ENCODE measurements at regions not wholly inside any gene's neighbourhood (a gene's known extent, or its start where the extent isn't known, plus 50 kb on each side); places are given as distances from the start of the nearest gene placed in this dataset.
"Not testable (repeated sequence)": the region's sequence is repeated elsewhere in the genome, so short reads cannot be mapped to it uniquely, and the experiment has no call there.

DNA sequence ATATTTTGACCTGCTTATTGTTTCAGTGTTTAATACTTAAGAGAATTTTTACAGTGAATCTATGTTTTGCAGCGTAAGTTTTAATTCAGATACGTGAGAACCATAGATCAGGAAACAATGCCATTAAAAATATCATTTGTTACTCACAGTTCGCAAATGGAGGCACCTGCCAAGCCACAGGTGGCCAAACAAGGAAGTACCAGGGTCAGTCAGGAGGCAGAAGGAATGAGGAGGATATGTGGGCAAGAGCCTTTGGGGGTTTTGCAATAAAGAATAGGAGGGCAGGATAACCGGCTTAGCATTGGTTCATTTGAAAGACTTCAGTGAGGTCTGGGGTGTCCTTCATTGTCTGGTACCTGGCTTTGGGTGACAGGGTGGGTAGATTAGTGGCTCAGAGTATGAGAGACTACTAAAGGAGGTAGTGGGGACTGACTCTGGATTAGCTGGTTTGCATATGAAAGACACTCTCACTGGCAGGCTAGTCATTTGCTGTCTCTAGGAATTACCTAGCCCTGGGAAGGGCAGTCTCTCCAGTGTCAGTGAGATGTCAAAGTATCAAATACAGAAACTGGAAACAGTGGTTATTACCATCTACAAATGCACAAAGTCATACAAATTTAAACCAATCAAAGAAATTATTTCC lies 132.2 kb upstream of the CAV2 start:
- Histone ChIP-seq H3K4me3 (no peak overlapping the region), H3K27me3 (no peaks in the 10 kb centered on the region), H3K9me3 (no peaks in the 10 kb centered on the region), H3K36me3 (no peaks in the 10 kb centered on the region), H3K4me1 (no peaks in the 10 kb centered on the region), H3K27ac (no peak overlapping the region)
- DNase-seq (no peak), ATAC-seq (no peak)
- TF ChIP-seq, protein P1, sequence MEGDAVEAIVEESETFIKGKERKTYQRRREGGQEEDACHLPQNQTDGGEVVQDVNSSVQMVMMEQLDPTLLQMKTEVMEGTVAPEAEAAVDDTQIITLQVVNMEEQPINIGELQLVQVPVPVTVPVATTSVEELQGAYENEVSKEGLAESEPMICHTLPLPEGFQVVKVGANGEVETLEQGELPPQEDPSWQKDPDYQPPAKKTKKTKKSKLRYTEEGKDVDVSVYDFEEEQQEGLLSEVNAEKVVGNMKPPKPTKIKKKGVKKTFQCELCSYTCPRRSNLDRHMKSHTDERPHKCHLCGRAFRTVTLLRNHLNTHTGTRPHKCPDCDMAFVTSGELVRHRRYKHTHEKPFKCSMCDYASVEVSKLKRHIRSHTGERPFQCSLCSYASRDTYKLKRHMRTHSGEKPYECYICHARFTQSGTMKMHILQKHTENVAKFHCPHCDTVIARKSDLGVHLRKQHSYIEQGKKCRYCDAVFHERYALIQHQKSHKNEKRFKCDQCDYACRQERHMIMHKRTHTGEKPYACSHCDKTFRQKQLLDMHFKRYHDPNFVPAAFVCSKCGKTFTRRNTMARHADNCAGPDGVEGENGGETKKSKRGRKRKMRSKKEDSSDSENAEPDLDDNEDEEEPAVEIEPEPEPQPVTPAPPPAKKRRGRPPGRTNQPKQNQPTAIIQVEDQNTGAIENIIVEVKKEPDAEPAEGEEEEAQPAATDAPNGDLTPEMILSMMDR (IDR thresholded peaks at IDR 0.05), result no peak
- no peak for TF ChIP-seq POLR2A (IDR thresholded peaks at IDR 0.05)
- 89% methylated on average over 4 of the region's 4 CpGs for WGBS (ENCODE audit: insufficient coverage, low coverage, low lambda C conversion rate, missing lambda C conversion rate)
- intact Hi-C loops (cut with DNase I), result no loop called here

DNA sequence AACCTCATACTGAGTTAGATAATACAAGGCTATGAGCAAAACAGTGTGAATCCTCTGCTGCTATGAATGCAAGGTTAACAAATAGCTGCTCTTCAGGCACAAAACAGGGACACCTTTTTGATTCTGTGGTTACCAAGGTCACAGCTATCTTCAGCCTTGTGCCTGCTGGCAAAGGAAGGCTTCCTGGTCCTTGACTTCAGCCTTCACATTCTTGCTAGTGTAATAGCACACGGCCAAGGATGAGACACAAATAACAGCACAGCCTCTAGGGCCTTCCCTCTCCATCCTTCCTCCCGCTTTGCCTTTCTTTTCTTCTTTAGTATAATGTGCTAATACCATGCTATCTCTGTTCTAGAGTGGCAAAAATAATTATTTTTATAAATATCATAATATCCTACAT lies 130.6 kb upstream of the CAV2 start:
- Histone ChIP-seq H3K27ac (no peak overlapping the region), H3K9me3 (no peaks in the 10 kb centered on the region), H3K27me3 (no peaks in the 10 kb centered on the region), H3K4me3 (no peak overlapping the region), H3K36me3 (no peaks in the 10 kb centered on the region), H3K4me1 (no peaks in the 10 kb centered on the region)
- TF ChIP-seq, protein P1 (IDR thresholded peaks at IDR 0.05), result no peak
- no peak for TF ChIP-seq POLR2A (IDR thresholded peaks at IDR 0.05)
- ATAC-seq (no peak), DNase-seq (no peak)
- 69% methylated on average over 2 of the region's 2 CpGs for WGBS (ENCODE audit: insufficient coverage, low coverage, low lambda C conversion rate, missing lambda C conversion rate)
- intact Hi-C loops (cut with DNase I), result no loop called here

DNA sequence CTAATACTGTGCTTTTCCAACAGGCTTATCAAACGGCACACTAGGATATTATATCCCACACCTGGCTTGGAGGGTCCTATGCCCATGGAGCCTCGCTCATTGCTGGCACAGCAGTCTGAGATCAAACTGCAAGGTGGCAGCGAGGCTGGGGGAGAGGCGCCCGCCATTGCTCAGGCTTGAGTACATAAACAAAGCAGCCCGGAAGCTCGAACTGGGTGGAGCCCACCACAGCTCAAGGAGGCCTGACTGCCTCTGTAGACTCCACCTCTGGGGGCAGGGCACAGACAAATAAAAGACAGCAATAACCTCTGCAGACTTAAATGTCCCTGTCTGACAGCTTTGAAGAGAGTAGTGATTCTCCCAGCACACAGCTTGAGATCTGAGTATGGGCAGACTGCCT lies 128.0 kb upstream of the CAV2 start:
- 80% methylated on average over 1 of the region's 7 CpGs for WGBS (ENCODE audit: insufficient coverage, low coverage, low lambda C conversion rate, missing lambda C conversion rate)
- intact Hi-C loops (cut with DNase I), result not testable (repeated sequence)

DNA sequence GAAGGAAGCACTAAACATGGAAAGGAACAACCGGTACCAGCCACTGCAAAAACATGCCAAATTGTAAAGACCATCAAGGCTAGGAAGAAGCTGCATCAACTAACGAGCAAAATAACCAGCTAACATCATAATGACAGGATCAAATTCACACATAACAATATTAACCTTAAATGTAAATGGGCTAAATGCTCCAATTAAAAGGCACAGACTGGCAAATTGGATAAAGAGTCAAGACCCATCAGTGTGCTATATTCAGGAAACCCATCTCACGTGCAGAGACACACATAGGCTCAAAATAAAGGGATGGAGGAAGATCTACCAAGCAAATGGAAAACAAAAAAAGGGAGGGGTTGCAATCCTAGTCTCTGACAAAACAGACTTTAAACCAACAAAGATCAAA lies 126.3 kb upstream of the CAV2 start:
- no CpG with 5 or more reads among the region's 3 CpGs for WGBS (ENCODE audit: insufficient coverage, low coverage, low lambda C conversion rate, missing lambda C conversion rate)
- H3K27ac ChIP-seq; H3K9me3 ChIP-seq; DNase-seq; H3K4me3 ChIP-seq; H3K27me3 ChIP-seq; ATAC-seq; intact Hi-C loops (cut with DNase I); H3K36me3 ChIP-seq; H3K4me1 ChIP-seq: not testable (repeated sequence)

More for the DNA sequence above, 128.0 kb upstream of the CAV2 start:
- H3K27ac ChIP-seq, DNase-seq, H3K9me3 ChIP-seq, H3K4me1 ChIP-seq, H3K36me3 ChIP-seq, H3K4me3 ChIP-seq, H3K27me3 ChIP-seq, ATAC-seq: not testable (repeated sequence)

DNA sequence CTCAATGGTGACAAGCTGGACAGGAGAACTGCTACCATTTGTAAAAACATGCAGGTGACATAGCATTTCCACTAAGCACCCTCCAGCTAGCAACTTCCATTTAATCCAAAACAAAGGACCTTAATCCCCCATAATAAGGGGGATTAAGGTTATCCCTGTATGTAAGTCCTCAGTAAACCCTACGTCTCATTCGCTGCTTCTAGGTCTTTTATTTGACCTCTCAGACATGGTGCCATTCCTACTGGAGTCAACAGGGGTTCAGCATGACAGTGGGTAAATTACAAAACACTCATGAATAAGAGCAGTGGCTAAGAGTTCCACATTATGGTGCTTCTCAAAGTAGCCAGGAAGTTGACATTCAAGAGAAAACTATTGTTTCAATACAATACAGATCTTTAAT lies 121.8 kb upstream of the CAV2 start:
- 100% methylated on average over 2 of the region's 2 CpGs for WGBS (ENCODE audit: insufficient coverage, low coverage, low lambda C conversion rate, missing lambda C conversion rate)

More for the DNA sequence above, 121.8 kb upstream of the CAV2 start:
- TF ChIP-seq, protein P1 (IDR thresholded peaks at IDR 0.05), result no peak
- TF ChIP-seq POLR2A (IDR thresholded peaks at IDR 0.05), result no peak
- Histone ChIP-seq H3K36me3 (no peaks in the 10 kb centered on the region), H3K4me1 (no peaks in the 10 kb centered on the region), H3K9me3 (no peaks in the 10 kb centered on the region), H3K27ac (no peak overlapping the region), H3K27me3 (no peaks in the 10 kb centered on the region), H3K4me3 (no peak overlapping the region)
- no peak for ATAC-seq
- intact Hi-C loops (cut with DNase I), result no loop called here
- no peak for DNase-seq
